Progenitor cell of endocrine pancreas (in vitro differentiated cells): ENCODE measurements at regions not wholly inside any gene's neighbourhood (a gene's known extent, or its start where the extent isn't known, plus 50 kb on each side); places are given as distances from the start of the nearest gene placed in this dataset.

Source experiments
- DNase-seq: peaks from one replicate; pipeline ENCODE4 v3.0.0; 2021; ENCODE audit warnings: low spot score; ENCODE audit not compliant: unreplicated experiment
- H3K27ac Mint-ChIP-seq: 2 replicates; pipeline ENCODE4 v1.8.0; 2021; ENCODE audit warnings: mild to moderate bottlenecking, moderate library complexity, mixed read lengths
- H3K27me3 Mint-ChIP-seq: 2 replicates; pipeline ENCODE4 v1.8.0; 2021; ENCODE audit warnings: mixed read lengths
- H3K36me3 Mint-ChIP-seq: 2 replicates; pipeline ENCODE4 v1.8.0; 2022; ENCODE audit warnings: mixed read lengths; ENCODE audit not compliant: insufficient read depth
- H3K4me1 Mint-ChIP-seq: 2 replicates; pipeline ENCODE4 v1.8.0; 2021; ENCODE audit warnings: low read depth, mixed read lengths
- H3K4me3 Mint-ChIP-seq: 2 replicates; pipeline ENCODE4 v1.8.0; 2021; ENCODE audit warnings: low read depth, mild to moderate bottlenecking, moderate library complexity, mixed read lengths
- H3K9me3 Mint-ChIP-seq: 2 replicates; pipeline ENCODE4 v1.8.0; 2021; ENCODE audit warnings: low read depth, mixed read lengths
- CTCF ChIP-seq: fragments of 200-600 bp; sonication (generic); IDR thresholded peaks from one replicate; pipeline ENCODE4 v1.5.0; 2021; ENCODE audit warnings: antibody characterized with exemption, mild to moderate bottlenecking; ENCODE audit not compliant: unreplicated experiment

DNA sequence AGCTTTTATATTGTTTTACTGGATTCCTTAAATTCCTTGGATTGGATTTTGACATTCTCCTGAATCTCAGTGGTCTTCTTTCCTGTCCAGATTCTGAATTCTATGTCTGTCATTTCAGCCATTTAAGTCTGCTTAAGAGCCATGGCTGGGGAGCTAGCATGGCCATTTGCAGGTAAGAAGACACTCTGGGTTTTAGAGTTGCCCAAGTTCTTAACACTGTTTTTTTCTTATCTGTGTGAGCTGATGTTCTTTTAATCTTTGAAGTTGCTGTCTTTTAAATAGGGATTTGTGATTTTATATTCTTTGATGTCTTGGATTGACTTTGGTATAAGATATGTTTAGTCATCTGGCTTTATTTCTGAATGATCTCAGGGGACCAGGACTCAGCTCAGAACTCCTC lies 677.2 kb downstream of the CCDC85A start:
- Mint-ChIP-seq H3K27ac (no peak overlapping the region), H3K36me3 (no peaks in the 10 kb centered on the region), H3K4me1 (no peaks in the 10 kb centered on the region), H3K9me3 (no peaks in the 10 kb centered on the region), H3K27me3 (no peaks in the 10 kb centered on the region), H3K4me3 (no peak overlapping the region)
- TF ChIP-seq CTCF: no peak
- no peak for DNase-seq

DNA sequence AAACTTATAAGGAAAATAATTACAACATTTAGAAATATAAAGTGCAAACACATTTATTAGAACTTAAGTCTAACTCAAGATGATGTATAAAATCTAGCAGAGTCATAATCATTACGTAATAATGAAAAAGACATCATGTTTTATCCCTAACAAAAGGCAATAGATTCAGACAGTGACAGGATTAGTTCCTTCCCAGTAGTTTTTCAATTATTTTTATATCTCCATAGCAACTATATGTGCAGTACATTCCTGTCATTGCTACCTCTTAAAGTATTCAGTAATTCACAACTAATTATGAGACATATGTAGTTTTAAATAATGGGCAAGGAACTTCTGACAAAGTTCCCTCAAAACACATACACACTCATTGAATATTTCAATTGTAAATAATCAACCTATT lies 687.9 kb downstream of the CCDC85A start:
- no peak overlapping the region for H3K4me3 Mint-ChIP-seq
- DNase-seq: no peak
- H3K9me3 Mint-ChIP-seq: no peaks in the 10 kb centered on the region
- no peaks in the 10 kb centered on the region for H3K27me3 Mint-ChIP-seq
- H3K36me3 Mint-ChIP-seq: no peaks in the 10 kb centered on the region
- H3K27ac Mint-ChIP-seq: no peak overlapping the region
- no peaks in the 10 kb centered on the region for H3K4me1 Mint-ChIP-seq
- no peak for TF ChIP-seq CTCF

DNA sequence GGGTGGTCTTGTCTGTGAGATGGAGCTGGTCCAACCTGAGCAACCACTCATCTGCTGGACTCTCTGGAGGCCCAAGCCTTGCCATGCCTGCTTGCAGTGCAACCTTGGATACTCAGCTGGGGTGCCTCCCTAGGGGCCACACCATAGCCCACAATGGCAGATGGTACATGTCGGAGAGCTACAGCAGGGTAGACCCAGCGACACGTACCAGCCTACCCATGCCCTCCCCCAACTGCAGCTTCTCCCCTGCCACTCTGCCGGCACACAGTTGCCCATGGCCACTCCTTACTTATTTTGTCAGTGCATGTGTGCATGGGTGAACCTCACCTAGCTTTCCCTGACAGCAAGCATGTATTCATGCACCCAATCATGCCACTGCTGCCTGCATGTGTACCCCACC lies 690.9 kb downstream of the CCDC85A start:
- DNase-seq: no peak
- no peak overlapping the region for H3K27ac Mint-ChIP-seq
- H3K4me1 Mint-ChIP-seq: no peaks in the 10 kb centered on the region
- TF ChIP-seq CTCF: no peak
- H3K9me3 Mint-ChIP-seq: no peaks in the 10 kb centered on the region
- H3K27me3 Mint-ChIP-seq: no peaks in the 10 kb centered on the region
- H3K36me3 Mint-ChIP-seq: no peaks in the 10 kb centered on the region
- H3K4me3 Mint-ChIP-seq: no peak overlapping the region

DNA sequence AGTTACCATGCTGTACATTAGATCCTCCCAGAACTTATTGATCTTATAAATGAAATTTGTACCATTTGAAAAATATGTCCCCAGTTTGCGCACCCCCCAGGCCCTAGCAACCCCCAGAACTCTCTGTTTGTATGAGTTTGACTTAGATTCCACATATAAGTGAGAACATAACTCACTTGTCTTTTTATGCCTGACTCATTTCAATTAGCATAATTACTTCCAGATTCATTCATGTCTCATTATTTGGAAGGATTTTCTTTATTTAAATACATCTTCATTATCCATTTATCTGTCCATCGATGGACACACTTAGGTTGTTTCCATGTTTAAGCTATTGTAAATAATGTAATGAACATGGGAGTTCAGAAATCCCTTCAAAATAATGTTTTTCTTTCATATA lies 705.9 kb downstream of the CCDC85A start:
- Mint-ChIP-seq H3K9me3 (no peaks in the 10 kb centered on the region), H3K27me3 (no peaks in the 10 kb centered on the region), H3K36me3 (no peaks in the 10 kb centered on the region), H3K4me3 (no peak overlapping the region), H3K27ac (no peak overlapping the region), H3K4me1 (no peaks in the 10 kb centered on the region)
- TF ChIP-seq CTCF: no peak
- no peak for DNase-seq

GRCh38 chr2:56892382-56892781 lies 708.6 kb downstream of the CCDC85A start:
- Mint-ChIP-seq H3K9me3 (no peaks in the 10 kb centered on the region), H3K27me3 (no peaks in the 10 kb centered on the region), H3K4me3 (no peak overlapping the region), H3K27ac (no peak overlapping the region), H3K4me1 (no peaks in the 10 kb centered on the region), H3K36me3 (no peaks in the 10 kb centered on the region)
- TF ChIP-seq CTCF: no peak
- no peak for DNase-seq
